ENCODE measurements at regions not wholly inside any gene's neighbourhood (a gene's known extent, or its start where the extent isn't known, plus 50 kb on each side); places are given as distances from the start of the nearest gene placed in this dataset.

DNA sequence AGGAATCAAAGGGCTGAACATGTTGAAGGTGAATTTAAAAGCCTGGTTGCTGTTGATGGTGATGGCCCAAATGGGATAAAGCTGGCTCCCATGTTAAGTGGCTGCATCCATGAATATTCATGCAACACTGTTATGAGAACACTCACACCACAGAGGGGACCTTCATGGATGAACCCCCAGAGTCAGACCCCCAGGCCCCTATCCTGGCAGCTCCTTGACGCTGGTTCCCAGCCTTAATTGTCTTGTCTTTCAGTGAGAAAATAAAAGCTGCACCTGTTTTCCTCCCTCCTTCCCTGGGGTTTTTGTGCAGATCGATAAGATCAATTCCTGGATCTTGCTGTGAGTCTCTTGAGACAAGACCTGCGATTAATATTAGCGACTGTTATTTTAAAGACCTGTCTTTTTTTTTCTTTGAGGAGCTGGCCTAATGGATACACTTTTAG, 371.7 kb downstream of the ICE1 start:
- DNase-seq (ENCODE audit: low read depth): no peak

DNA sequence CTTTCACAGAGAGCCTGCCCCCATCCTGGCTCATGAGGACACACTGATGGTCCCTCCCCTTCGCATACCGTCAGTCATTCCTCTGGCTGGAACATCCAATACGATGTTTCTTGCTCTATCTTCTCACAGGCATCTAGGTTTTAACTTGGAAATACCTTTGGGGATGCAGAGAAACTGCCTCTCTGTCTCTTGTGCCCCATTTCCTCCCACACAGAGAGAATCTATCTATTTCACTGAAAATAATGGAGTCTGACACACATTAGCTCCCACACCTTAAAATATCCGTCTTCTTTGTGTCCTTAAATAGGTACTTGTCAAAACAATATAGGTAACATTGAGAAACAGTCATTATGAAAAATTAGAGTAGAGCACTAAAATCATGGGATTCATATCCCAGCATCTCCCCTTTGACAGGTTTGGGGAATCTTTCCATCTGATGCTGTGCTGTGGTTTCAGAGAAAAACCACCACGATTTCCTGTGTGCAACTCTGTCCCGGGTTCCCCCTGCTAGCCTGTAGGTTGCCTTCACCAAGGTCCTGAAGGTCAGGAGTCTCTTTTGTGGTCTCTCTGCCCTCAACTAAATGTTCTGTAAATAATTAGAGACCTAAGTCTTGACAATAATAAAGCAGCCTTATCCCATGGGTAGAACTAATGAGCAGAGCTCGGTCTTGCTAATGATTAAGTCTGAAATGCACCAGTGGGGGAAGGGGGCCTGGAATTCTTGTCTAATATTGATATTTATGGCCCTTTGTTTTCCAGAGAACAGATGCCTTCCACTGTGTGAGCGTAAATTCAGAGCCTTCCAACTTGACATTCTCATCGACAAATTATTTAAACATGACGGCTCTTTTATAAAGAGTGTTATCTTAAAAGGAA, 371.0 kb downstream of the ICE1 start:
- DNase-seq (ENCODE audit: low read depth): no peak

DNA sequence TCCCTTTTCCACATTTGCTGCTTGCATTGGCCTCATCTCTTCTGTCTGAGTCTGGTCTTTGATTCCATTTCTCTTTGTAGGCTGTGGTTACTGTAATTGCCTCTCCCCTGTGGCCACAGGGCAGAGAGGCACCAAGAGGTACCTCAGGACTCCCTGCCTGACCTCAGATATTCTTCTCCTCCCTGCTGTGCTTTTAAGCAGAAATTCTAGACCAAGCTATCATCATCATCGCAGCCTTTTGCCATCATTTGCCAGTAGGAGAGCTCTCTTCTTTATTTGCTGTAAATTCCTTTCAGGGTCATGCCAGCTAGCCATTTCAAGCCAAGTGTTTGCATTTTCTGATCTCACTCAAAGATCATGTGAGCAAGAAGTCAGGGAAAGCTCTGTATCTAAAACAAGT, 369.6 kb downstream of the ICE1 start:
- no peak for DNase-seq (ENCODE audit: low read depth)

DNA sequence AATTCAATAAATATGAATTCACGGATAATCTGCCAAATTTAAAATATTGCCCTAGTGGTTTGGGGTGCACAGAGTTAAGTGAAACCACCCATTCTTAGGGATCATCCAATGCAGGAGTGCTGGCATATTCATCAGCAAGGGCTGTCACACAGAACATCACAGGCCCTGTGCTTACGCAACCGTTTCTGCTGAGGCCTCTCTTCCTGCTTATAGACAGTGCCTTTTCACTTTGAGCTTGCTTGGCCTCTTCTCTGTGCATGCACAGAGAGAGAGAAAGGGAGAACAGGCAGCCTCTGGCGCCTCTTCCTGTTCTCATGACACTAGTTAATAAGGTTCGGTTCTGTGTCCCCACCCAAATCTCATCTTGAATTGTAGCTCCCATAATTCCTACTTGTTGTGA, 366.3 kb downstream of the ICE1 start:
- DNase-seq (ENCODE audit: low read depth): no peak

DNA sequence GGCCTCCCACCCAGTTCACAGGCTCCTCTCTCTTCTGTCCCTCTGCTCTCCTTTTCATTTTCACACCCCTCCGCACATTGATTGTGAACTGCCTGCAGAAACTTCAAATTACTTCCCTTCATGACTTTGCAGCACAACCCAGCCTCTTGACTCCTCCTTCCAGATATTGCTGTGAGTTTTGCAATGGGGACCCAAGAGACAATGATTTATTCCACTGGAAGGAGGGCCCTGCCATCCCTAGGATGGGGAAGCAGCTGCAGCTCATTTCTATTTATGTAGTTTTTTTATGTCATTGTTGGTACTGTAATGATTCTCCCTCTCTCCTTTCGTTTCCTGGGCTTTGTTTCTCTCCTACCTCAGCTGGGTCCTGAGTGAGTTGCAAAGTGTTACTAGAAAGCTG, 364.9 kb downstream of the ICE1 start:
- no peak for DNase-seq (ENCODE audit: low read depth)

DNA sequence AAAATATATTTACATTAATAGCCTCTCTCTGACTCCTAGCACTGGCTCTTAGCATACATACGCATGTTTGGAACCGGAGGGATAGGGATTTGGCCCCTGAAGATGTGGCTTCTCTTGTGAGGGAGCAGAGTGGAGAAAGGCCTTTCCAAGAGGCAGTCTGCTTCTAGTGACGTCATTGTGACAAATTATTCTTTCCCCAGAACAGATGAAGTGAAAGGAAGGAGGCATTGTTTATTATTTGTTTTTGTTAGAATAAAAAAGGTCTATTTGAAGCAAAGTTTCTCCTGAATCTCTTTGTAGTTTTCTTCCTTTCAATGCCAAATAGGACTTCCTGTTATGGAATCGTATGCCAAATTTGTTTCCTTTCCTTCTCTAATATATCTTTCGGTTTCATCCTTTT, 361.6 kb downstream of the ICE1 start:
- DNase-seq (ENCODE audit: low read depth): no peak

DNA sequence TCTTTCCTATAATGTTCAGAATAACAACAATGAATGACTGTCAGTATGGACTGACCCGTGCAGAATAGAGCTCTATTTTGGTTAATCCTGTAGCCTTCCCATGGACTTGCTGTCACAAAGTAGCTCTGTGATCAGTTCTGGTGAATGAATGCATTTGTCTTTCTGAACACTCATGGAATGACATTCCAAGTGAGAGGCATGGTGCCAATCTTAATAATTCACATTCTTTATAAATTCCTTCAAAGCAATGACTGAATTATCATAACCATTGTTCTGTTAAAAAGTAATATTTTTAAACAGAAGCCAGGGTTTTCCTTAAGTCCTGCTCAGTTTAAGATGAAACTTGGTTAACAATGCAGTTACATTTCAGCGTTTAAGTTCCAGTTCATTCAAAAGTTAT, 360.5 kb downstream of the ICE1 start:
- DNase-seq (ENCODE audit: low read depth): no peak

DNA sequence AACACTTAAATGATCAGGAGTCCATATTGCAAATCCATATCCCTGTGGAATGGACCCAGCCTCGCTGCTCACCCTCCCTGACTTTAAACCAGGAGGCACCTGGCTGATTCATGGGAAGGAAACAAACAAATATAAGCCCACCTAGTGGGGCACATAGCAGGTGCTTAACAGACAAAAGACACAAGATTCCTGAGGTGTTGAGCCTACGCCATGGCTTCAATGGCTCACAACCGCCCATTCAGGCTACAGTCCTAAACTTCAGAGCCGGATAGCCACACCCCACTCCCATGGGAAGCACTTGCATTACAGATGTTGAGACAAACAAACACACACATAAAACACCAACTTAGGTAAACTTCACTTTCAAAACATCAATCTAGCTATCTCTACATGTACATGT, 359.9 kb downstream of the ICE1 start:
- no peak for DNase-seq (ENCODE audit: low read depth)

DNA sequence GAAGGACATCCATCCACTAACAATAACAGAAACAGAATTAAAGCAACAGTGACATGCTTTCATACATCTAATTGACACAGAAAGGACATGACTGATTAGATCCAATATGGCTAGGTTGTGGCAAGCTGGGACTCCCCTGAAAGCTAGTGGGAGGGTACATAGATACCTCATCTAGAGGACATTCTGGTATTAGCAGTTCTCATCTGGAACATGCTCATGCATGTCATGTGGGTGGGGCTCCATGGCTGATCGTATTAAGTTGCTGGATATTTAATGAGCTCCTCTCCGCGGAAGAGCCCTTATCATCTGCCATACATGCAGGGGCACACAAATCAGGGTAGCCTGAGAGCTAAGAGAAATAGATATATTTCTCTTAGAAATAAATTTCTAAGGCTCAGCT, 358.9 kb downstream of the ICE1 start:
- DNase-seq (ENCODE audit: low read depth): no peak

DNA sequence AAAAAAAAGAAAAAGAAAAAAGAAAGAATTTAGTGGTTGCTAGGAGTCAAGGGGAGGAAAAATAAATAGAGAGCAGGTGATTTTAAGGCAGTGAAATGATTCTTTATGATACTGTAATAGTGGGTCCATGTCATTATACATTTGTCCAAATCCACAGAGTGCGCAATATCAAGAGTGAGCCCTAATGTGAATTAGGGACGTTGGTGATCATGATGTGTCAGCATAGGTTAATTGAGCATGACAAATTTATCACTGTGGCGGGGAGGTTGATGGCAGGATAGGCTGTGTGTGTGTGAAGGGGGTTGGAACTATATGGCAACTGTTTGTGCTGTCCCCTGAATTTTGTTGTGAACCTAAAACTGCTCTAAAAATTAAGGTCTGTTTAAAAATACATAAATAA, 357.8 kb downstream of the ICE1 start:
- no peak for DNase-seq (ENCODE audit: low read depth)

DNA sequence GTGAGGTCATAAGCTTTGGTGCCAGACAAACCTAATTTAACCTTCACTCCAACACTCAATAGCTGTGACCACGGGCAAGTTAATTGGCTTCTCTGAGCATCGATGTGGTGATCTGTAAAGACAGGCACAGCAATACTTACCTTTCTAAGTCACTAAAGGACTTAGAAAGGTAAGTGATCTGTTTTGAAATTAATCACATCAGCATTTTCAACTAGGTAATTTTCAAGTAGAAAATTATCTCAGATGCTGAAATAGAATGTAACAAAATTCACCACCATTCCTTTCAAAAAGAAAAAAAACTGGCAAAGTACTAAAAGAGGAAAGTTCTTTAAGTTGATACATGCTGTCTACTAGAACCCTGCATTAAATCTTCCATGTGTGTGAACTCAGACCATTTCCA, 354.5 kb downstream of the ICE1 start:
- DNase-seq (ENCODE audit: low read depth): no peak

DNA sequence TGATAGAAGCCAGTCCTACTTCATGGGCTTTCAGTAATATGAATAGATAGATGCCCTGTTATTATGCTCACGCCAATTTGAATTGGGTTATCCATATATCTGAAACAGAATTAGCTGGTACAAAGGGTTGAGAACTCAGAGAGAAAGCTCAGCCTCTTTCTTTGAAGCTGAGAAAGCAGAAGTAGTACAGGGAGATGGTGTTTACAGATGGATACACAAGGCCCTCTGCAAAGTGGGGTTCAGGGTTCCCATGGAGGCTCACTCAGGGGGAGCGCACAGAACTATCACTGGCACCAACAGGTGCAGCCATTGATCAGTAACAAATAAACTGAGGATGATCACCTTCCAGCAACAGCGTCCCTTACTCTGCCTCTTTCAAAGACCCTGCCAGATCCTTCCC, 349.7 kb downstream of the ICE1 start:
- no peak for DNase-seq (ENCODE audit: low read depth)

DNA sequence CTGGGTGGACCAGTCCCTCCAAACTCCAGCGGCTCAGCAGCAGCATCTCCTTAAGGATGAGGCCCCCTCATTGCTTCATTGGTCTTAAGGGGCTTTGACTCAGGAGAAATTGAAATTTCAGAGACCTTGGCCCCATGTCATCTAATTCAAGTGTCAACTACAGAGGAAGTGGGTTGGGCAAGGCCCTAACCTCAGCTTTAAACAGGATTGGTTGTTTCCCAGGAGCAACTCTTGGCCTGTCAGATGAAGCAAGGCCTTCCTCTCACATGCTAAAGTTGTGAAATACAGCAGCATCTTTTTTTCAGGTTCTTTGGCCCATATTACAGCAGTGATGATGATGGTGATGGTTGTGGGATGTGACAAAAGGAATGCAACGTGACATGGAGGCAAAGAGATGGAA, 348.3 kb downstream of the ICE1 start:
- no peak for DNase-seq (ENCODE audit: low read depth)

DNA sequence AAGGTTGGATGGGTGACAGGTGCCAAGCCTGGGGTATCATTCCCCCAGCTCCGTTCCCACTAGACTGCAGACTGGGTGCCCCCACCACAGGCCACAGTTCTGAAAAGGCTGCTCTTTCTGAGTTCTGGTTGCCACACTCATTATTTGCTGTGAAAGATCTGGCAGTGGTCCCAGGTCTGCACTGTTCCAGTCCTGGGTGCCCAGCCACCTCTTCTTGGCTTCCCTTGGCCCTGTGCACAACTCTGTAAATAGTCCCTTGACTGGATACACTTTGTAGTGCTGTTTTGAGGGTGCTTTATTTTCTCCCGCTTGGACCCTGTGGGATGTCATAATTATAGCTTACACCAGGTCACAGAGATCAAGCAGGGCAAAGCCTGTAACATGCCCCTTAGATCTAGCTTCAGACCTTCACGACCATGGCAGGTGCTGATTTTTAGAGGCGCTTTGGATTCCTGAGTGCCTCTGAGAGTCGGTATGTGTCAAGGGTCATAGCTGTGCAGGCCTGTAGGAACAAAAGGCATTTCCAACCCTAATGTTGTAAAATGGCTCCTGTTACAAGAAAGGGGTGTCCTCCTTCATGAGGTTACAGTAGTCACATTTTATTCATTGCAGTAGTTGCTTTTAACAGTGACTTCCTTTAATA, 344.9 kb downstream of the ICE1 start:
- DNase-seq (ENCODE audit: low read depth): no peak

DNA sequence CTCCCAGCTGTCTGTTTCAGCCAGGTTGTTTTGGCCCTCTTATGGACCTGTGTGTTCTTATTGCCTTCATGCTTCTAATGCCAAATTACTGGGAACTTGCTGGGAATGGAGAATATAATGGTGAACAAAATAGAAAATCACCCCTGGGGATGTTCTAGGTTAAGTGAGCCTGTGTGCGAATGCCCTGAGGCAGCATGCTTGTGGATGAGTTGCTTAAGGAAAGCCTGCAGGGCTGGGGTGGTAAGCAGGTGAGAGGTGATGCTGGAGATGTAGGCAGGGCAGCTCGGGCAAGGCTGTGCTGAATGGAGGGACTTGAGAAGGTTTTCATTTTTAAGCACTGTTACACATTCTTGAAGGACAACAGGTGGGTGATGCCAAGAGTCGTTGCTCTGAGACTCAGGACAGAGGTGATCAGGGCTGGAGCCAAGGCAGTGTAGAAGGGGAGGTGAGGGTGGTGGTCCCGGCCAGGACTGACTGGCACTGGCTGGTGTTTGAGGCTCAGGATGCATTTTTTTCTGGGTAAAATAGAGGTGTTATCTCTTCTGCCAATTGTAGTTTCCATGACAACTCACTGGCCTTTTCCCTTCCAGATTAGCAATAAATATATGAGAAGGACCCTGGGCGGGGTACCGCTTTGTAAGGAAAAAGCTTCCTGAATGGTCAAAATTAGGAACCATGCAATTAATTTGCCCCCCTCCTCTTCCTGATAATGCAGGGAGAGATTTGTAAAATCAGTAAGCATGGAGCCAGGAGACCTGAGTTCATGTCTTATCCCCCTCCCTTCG, 342.8 kb downstream of the ICE1 start:
- no peak for DNase-seq (ENCODE audit: low read depth)

DNA sequence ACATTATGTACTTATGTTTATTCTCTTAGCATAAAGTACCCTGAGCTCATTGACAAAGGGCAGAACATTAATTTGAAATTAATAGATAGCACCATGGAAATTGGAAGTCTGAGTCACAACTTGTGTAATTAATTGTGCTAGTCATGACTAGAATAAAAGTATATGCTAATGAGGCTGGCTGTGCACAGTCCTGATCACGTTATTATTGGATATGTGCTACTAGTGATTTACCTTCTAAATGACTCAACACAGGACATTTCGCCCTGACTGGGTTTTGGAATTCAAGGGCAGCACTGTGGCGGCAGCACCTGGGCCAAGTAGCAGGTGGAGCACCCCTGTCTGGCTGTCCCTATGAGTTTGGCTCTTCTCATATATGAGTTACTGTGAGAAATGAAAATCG, 341.8 kb downstream of the ICE1 start:
- DNase-seq (ENCODE audit: low read depth): no peak

DNA sequence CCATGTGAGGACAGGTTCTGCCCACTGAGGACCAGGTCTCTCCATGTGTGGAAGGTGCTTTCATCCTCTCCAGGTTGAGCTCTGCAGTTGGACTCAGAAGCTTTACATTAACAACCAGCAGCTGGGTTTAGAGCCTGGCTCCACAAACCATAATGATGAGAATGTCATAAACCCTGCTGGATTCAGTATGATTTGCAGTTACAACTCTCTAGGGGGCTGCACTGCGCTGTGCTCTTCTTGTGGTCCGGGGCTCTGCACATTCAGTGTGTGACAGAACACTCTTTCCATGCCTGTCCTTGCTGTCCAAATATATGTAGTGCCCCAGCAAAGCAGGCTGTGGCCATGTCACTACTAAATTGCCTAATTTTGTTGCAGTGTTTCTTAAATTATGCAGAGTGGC, 334.3 kb downstream of the ICE1 start:
- no peak for DNase-seq (ENCODE audit: low read depth)

DNA sequence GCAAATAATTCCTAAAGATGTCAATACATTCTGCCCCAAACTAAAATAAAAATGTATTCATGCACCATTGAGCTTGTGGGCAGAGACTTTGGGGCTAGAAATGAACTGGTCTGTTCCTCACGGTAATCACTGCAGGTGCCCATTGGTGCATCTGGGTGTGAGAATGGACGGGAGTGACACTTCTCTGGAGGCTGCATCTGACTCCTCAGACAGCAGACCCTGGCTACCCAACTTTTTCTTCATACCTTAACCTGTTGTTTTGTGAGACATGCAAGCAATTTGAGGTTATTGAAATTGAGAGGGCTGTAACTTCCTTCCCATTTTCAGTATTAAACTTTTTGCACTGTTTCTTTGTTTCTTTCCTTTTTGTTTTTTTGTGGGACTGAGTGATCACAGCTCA, 333.4 kb downstream of the ICE1 start:
- no peak for DNase-seq (ENCODE audit: low read depth)

DNA sequence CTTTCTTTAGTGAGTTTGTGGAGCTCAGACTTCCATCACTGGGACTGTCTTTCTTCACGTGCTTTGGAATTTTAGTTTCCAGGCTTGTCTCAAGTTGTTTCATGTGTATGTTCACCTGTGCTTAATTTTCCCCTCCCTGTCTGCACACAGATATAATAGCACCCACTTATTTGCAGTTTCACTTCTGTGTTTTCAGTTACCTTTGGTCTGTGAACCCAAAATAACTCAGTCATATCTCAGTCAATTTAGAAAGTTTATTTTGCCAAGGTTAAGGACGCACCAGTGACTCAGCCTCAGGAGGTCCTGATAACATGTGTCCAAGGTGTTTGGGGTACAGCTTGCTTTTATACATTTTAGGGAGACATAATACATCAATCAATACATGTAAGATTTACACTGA, 330.4 kb downstream of the ICE1 start:
- no peak for DNase-seq (ENCODE audit: low read depth)

DNA sequence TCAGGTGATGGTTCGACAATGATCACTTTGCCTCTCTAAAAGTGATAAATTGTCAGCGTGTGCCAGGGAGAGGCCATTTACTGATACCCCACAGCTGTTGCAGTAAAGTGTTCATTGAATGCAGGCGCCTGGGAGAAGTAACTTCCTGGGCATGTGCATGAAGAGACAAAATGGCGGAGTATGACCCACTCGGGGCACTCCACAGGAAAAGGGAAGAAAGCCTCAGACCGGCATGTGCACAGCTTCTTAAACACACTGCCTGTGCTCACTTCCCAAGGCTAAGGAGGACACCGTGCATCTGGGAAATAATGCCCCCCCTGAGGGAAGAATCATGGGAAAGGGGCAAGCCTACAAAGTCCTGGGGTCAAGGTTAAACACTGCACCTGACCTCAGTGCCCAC, 329.5 kb downstream of the ICE1 start:
- no peak for DNase-seq (ENCODE audit: low read depth)

DNA sequence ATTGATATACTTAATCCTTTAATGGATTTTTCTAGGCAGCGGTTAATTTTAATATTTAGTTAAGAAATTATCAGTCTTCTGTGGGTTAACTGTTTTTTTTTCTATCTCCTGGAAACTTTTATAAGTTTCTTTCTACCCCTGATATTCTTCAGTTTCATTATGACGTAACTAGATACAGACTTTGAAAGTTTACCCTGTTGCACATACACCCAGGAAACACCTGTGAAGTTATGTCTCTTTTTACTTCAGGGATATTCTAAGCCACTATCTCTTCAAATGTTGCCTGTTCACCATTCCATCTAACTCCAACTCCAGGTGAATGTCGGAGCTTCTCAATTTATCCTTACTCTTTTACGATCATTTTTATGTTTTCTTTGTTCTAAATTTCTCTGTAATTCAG, 329.0 kb downstream of the ICE1 start:
- no peak for DNase-seq (ENCODE audit: low read depth)

DNA sequence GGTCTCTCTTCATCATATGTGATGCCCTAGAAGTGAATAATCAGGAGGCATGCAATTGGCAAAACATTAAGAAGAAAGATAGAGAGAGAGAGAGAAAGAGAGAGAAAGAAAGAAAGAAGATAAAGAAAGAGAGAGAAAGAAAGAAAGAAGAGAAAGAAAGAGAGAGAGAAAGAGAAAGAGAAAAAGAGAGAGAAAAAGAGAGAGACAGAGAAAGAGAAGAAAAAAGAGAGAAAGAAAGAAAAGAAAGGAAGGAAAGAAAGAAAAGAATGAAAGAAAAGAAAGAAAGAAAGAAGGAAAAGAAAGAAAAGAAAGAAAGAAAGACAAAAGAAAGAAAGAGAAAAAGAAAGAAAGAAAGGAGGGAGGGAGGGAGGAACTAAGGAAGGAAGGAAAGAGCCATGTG, 318.9 kb downstream of the ICE1 start:
- DNase-seq (ENCODE audit: low read depth): no peak

DNA sequence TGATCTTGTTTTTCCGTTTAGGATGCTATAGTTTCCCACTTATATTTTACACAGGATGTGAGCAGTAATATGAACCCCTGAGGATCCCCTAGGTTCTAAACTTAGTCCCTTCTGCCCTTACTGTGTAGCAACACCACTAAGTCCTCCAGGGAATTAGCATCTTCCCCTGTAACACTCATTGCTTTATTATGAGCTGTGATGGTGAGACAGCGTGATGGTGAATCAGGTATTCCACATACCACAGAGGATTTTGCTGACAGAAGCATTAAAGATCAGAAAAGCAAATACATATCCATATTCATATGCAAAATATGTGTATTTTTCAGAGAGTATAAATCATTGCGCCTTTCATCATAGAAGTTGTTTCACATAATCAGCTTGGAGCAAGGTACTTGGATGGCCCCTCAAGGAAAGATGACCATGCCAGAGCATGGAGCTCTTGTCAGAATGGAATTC, 317.0 kb downstream of the ICE1 start:
- no peak for DNase-seq (ENCODE audit: low read depth)

Measured in iris pigment epithelial cell (primary cell).